Fibroblast of lung (primary cell): ENCODE measurements at regions not wholly inside any gene's neighbourhood (a gene's known extent, or its start where the extent isn't known, plus 50 kb on each side); places are given as distances from the start of the nearest gene placed in this dataset.

Source experiments
- DNase-seq, 2 donors: peaks; one replicate each; pipeline versions ENCODE4 v3.0.0 to v3.0.0-alpha.2; 2010; ENCODE audit warnings: low read depth in 2 of 2
- H2AFZ ChIP-seq: 2 replicates; pipeline ENCODE4 v1.5.1; 2012; ENCODE audit warnings: low read length, control low read depth, inconsistent platforms
- H3K27ac ChIP-seq: 2 replicates; pipeline ENCODE4 v1.5.1; 2011; ENCODE audit warnings: low read length, control low read depth; ENCODE audit not compliant: insufficient read depth
- H3K27me3 ChIP-seq: 2 replicates; pipeline ENCODE4 v1.5.1; 2011; ENCODE audit warnings: mild to moderate bottlenecking, low read length; ENCODE audit not compliant: control insufficient read depth, insufficient read depth
- H3K36me3 ChIP-seq: 2 replicates; pipeline ENCODE4 v1.5.1; 2011; ENCODE audit warnings: low read length; ENCODE audit not compliant: control insufficient read depth, insufficient read depth
- H3K4me1 ChIP-seq: 2 replicates; pipeline ENCODE4 v1.5.1; 2011; ENCODE audit warnings: low read length; ENCODE audit not compliant: control insufficient read depth, insufficient read depth; ENCODE audit errors: extremely low read depth
- H3K4me2 ChIP-seq: 2 replicates; pipeline ENCODE4 v1.5.1; 2011; ENCODE audit warnings: low read length, control low read depth; ENCODE audit not compliant: insufficient read depth; ENCODE audit errors: extremely low read depth
- H3K4me3 ChIP-seq, 4 experiments: fragments of 200-600 bp in 1 of 4; sonication (generic) in 1 of 4; replicated peaks in 1 of 4; 2 replicates each; pipeline ENCODE4 v1.5.1; 2011 to 2016; ENCODE audit warnings: low read length in 4 of 4, low read depth in 3 of 4, mild to moderate bottlenecking in 3 of 4, control low read depth in 2 of 4, inconsistent platforms in 1 of 4, mixed read lengths in 1 of 4; ENCODE audit not compliant: insufficient read depth in 1 of 4; ENCODE audit errors: control extremely low read depth in 1 of 4
- H3K79me2 ChIP-seq: 2 replicates; pipeline ENCODE4 v1.5.1; 2012; ENCODE audit warnings: mild to moderate bottlenecking, low read length, inconsistent platforms; ENCODE audit not compliant: control insufficient read depth, insufficient read depth
- H3K9ac ChIP-seq: 2 replicates; pipeline ENCODE4 v1.5.1; 2011; ENCODE audit warnings: mild to moderate bottlenecking, low read length, control low read depth; ENCODE audit not compliant: insufficient read depth
- H3K9me3 ChIP-seq: 2 replicates; pipeline ENCODE4 v1.5.1; 2012; ENCODE audit warnings: low read depth, low read length; ENCODE audit not compliant: control insufficient read depth, insufficient read depth
- H4K20me1 ChIP-seq: 2 replicates; pipeline ENCODE4 v1.5.1; 2011; ENCODE audit warnings: low read length; ENCODE audit not compliant: control insufficient read depth, insufficient read depth; ENCODE audit errors: extremely low read depth
- EZH2 ChIP-seq: IDR thresholded peaks from 2 replicates; pipeline ENCODE4 v1.5.1; 2012; ENCODE audit warnings: low read length, control low read depth, mild to moderate bottlenecking; ENCODE audit errors: missing control alignments
- TF ChIP-seq, protein P1 (sequence below), 2 donors: IDR thresholded peaks in 1 of 2; conservative IDR thresholded peaks in 1 of 2; 1 replicate in 1 of 2; 2 replicates in 1 of 2; pipeline ENCODE4 v1.5.1; 2011 to 2012; ENCODE audit warnings: low read length in 2 of 2, control low read depth in 1 of 2, inconsistent platforms in 1 of 2, low read depth in 1 of 2, mild to moderate bottlenecking in 1 of 2

- H2AFZ ChIP-seq = no peak overlapping the region
- H3K27ac ChIP-seq = no peak overlapping the region
- no peaks in the 10 kb centered on the region for H3K9me3 ChIP-seq
- H3K4me1 ChIP-seq = no peaks in the 10 kb centered on the region
- no peak overlapping the region for H3K4me2 ChIP-seq
- H3K79me2 ChIP-seq = no peaks in the 10 kb centered on the region
- H3K36me3 ChIP-seq = no peaks in the 10 kb centered on the region
- no peak overlapping the region for H3K9ac ChIP-seq
- H4K20me1 ChIP-seq = no peaks in the 10 kb centered on the region
- DNase-seq = no peak
- no peaks in the 10 kb centered on the region for H3K27me3 ChIP-seq
- TF ChIP-seq, protein P1, sequence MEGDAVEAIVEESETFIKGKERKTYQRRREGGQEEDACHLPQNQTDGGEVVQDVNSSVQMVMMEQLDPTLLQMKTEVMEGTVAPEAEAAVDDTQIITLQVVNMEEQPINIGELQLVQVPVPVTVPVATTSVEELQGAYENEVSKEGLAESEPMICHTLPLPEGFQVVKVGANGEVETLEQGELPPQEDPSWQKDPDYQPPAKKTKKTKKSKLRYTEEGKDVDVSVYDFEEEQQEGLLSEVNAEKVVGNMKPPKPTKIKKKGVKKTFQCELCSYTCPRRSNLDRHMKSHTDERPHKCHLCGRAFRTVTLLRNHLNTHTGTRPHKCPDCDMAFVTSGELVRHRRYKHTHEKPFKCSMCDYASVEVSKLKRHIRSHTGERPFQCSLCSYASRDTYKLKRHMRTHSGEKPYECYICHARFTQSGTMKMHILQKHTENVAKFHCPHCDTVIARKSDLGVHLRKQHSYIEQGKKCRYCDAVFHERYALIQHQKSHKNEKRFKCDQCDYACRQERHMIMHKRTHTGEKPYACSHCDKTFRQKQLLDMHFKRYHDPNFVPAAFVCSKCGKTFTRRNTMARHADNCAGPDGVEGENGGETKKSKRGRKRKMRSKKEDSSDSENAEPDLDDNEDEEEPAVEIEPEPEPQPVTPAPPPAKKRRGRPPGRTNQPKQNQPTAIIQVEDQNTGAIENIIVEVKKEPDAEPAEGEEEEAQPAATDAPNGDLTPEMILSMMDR (conservative IDR thresholded peaks at IDR 0.05 in 1 of 2, IDR thresholded peaks at IDR 0.05 in 1 of 2; ENCODE audit: low read depth in 1 of 2, low read length in 2 of 2) = no peak
- no peak for TF ChIP-seq EZH2
- no peak overlapping the region for H3K4me3 ChIP-seq
Observed at GRCh38 chr1:238492271-238492670, 601.5 kb upstream of the ZP4 start.

GRCh38 chr1:238491265-238491664 lies 600.5 kb upstream of the ZP4 start:
- Histone ChIP-seq H3K36me3 (no peaks in the 10 kb centered on the region), H3K4me2 (no peak overlapping the region), H3K9me3 (no peaks in the 10 kb centered on the region), H3K9ac (no peak overlapping the region), H3K4me1 (no peaks in the 10 kb centered on the region), H4K20me1 (no peaks in the 10 kb centered on the region), H3K27ac (no peak overlapping the region), H3K79me2 (no peaks in the 10 kb centered on the region), H3K4me3 (no peak overlapping the region), H3K27me3 (no peaks in the 10 kb centered on the region), H2AFZ (no peak overlapping the region)
- TF ChIP-seq, protein P1 (conservative IDR thresholded peaks at IDR 0.05 in 1 of 2, IDR thresholded peaks at IDR 0.05 in 1 of 2; ENCODE audit: low read depth in 1 of 2, low read length in 2 of 2) = no peak
- TF ChIP-seq EZH2 = no peak
- no peak for DNase-seq

DNA sequence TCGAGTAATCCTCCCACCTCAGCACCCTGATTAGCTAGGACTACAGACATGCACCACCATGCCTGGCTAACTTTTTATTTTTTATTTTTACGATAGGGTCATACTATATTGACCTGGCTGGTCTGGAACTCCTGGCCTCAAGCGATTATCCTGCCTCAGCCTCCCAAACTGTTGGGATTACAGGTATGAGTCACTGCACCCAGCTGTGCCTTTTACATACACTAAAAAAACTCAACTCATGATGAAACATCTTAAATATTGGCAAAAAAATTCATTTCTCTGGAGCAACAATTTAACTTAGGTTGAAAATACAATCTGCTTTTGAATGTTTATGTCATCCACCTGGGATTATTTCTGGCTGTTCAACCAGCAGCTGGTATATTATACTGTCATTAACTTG lies 598.3 kb upstream of the ZP4 start:
- peak; percentile 10 to 11 for DNase-seq
- Histone ChIP-seq H3K27ac (no peak overlapping the region), H2AFZ (no peak overlapping the region), H3K27me3 (no peaks in the 10 kb centered on the region), H3K9ac (no peak overlapping the region), H3K36me3 (no peaks in the 10 kb centered on the region), H3K79me2 (no peaks in the 10 kb centered on the region), H3K9me3 (no peaks in the 10 kb centered on the region), H3K4me1 (no peaks in the 10 kb centered on the region), H3K4me3 (no peak overlapping the region), H4K20me1 (no peaks in the 10 kb centered on the region), H3K4me2 (no peak overlapping the region)
- no peak for TF ChIP-seq EZH2
- TF ChIP-seq, protein P1 (conservative IDR thresholded peaks at IDR 0.05 in 1 of 2, IDR thresholded peaks at IDR 0.05 in 1 of 2; ENCODE audit: low read depth in 1 of 2, low read length in 2 of 2) = no peak
